ENCODE measurements at regions not wholly inside any gene's neighbourhood (a gene's known extent, or its start where the extent isn't known, plus 50 kb on each side); places are given as distances from the start of the nearest gene placed in this dataset.

DNA sequence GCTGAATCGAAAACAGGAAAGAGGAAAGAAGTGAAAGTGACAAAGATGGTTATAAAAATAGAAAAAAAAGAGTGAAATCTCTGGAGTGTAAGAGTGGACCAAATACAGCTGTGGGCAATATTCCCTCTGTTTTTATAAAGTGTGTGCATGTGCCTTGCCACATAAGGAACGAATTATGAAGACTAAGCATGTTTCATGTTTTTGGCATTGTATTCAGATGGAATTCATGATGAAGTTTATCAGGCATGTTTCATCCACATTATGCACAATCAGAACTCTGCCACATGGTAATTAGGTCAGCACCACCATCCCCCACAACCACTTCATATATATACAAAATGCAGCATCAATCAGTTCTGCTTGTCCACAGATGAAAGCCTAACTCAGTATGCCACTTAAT lies 348.0 kb downstream of the ZNF608 start:
- H3K14ac ChIP-seq (ENCODE audit: insufficient read depth, low read length): no peak overlapping the region
- WGBS (ENCODE audit: extremely low coverage, insufficient read length, low lambda C conversion rate): no CpG with 5 or more reads among the region's 2 CpGs
- no peak overlapping the region for H3K23ac ChIP-seq (ENCODE audit: insufficient read length, low read depth, low read length)
- no peaks in the 10 kb centered on the region for H3K79me1 ChIP-seq (ENCODE audit: insufficient read depth, low read depth, low read length, poor library complexity, severe bottlenecking)
- no peak overlapping the region for H2AK5ac ChIP-seq (ENCODE audit: insufficient read length, low read length)
- H3K4me1 ChIP-seq (ENCODE audit: insufficient read depth, low read length): no peaks in the 10 kb centered on the region; the same call in 1 of the 2 replicates
- H3K9me3 Mint-ChIP-seq: no peaks in the 10 kb centered on the region
- no peak overlapping the region for H2BK15ac ChIP-seq (ENCODE audit: low read depth, low read length)
- no peak overlapping the region for H3K4ac ChIP-seq (ENCODE audit: low read depth, low read length)
- H3K4me3 Mint-ChIP-seq: no peak overlapping the region
- H2BK20ac ChIP-seq (ENCODE audit: low read depth, low read length, poor library complexity, severe bottlenecking): no peak overlapping the region
- H2BK12ac ChIP-seq (ENCODE audit: insufficient read length, low read depth, low read length): no peak overlapping the region
- no peaks in the 10 kb centered on the region; the same call in 1 of the 2 replicates for H3K27me3 Mint-ChIP-seq (ENCODE audit: low read depth)
- TF ChIP-seq, protein P1, sequence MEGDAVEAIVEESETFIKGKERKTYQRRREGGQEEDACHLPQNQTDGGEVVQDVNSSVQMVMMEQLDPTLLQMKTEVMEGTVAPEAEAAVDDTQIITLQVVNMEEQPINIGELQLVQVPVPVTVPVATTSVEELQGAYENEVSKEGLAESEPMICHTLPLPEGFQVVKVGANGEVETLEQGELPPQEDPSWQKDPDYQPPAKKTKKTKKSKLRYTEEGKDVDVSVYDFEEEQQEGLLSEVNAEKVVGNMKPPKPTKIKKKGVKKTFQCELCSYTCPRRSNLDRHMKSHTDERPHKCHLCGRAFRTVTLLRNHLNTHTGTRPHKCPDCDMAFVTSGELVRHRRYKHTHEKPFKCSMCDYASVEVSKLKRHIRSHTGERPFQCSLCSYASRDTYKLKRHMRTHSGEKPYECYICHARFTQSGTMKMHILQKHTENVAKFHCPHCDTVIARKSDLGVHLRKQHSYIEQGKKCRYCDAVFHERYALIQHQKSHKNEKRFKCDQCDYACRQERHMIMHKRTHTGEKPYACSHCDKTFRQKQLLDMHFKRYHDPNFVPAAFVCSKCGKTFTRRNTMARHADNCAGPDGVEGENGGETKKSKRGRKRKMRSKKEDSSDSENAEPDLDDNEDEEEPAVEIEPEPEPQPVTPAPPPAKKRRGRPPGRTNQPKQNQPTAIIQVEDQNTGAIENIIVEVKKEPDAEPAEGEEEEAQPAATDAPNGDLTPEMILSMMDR (conservative IDR thresholded peaks at IDR 0.05): no peak
- H3K4me1 Mint-ChIP-seq: peaks cover 30 to 34% of the 10 kb centered on the region in 2 experiments
- no peaks in the 10 kb centered on the region for H3K9me3 ChIP-seq (ENCODE audit: control insufficient read depth, low read depth, low read length)
- no peak overlapping the region for H2BK5ac ChIP-seq (ENCODE audit: insufficient read length, low read length)
- no peak overlapping the region for H3K4me2 ChIP-seq (ENCODE audit: insufficient read depth, insufficient read length, low read length)
- no peak overlapping the region for H4K8ac ChIP-seq (replicated peaks; ENCODE audit: insufficient read length, low read depth, low read length)
- no peaks in the 10 kb centered on the region for H4K20me1 ChIP-seq (ENCODE audit: control insufficient read depth, insufficient read depth, insufficient read length)
- H3K27ac ChIP-seq (ENCODE audit: insufficient read length, low read depth, low read length): no peak overlapping the region
- no peak for DNase-seq
- H3K56ac ChIP-seq (ENCODE audit: insufficient read length, low read depth, low read length): no peak overlapping the region
- H3K27me3 ChIP-seq (ENCODE audit: insufficient read depth, low read length): no peaks in the 10 kb centered on the region
- no peak overlapping the region for H4K91ac ChIP-seq (ENCODE audit: insufficient read length, low read depth, low read length)
- H3K23me2 ChIP-seq (ENCODE audit: insufficient read length, low read depth, low read length, poor library complexity, severe bottlenecking): no peaks in the 10 kb centered on the region
- H3T11ph ChIP-seq (ENCODE audit: low read length): no peak overlapping the region
- no peaks in the 10 kb centered on the region for H3K36me3 Mint-ChIP-seq (ENCODE audit: insufficient read depth in 1 of 3, low read depth in 3 of 3)
- no peak overlapping the region for H3K27ac Mint-ChIP-seq
- H2AFZ ChIP-seq (ENCODE audit: low read length): no peak overlapping the region
- no peak overlapping the region for H3K18ac ChIP-seq (ENCODE audit: insufficient read length, low read depth, low read length)
- no peaks in the 10 kb centered on the region for H3K79me2 ChIP-seq (ENCODE audit: insufficient read depth, low read length)
- no peak overlapping the region for H4K5ac ChIP-seq (ENCODE audit: insufficient read length, low read depth, low read length)
- no peak overlapping the region for H2BK120ac ChIP-seq (ENCODE audit: low read depth, low read length, poor library complexity, severe bottlenecking)
- H3K9ac ChIP-seq (ENCODE audit: extremely low read depth, insufficient read length, low read length): no peak overlapping the region
